HepG2 (cell line): ENCODE measurements at regions not wholly inside any gene's neighbourhood (a gene's known extent, or its start where the extent isn't known, plus 50 kb on each side); places are given as distances from the start of the nearest gene placed in this dataset.
A peak's percentile ranks its signal among the peaks of the same experiment; 100 is the strongest.

Experiments used
- ATAC-seq: fragments of 200-7000 bp; cut with Tn5 transposase; 3 replicates; pipeline ENCODE4 v1.9.1; 2020; ENCODE audit warnings: mild to moderate bottlenecking, moderate library complexity
- BruUV-seq: library from RNA; stranded (reverse); fragments of 400-500 nt; replicated peaks from 2 replicates; lab custom pipeline; 2021; lab: Mats Ljungman, UMichigan
- CTCF ChIA-PET: fragments of 300-600 bp; formaldehyde crosslinking; extraction: SDS; loops from one replicate; lab custom pipeline; 2021; ENCODE audit warnings: low total read pairs, inconsistent platforms, low intra/inter-chr PET ratio; lab: Yijun Ruan, JAX
- POLR2A ChIA-PET: fragments of 350-600 bp; sonication (Branson Sonifier 250); formaldehyde crosslinking; loops from one replicate; lab custom pipeline; 2020; ENCODE audit warnings: antibody characterized with exemption, inconsistent platforms; lab: Yijun Ruan, JAX
- DNase-seq: peaks from one replicate; pipeline ENCODE4 v3.0.0-alpha.2; 2015; ENCODE audit warnings: low spot score
- FAIRE-seq: peaks from 3 replicates; lab custom pipeline; 2011; peaks lifted over from hg19 to GRCh38; lab: Jason Lieb, UNC
- H2AFZ ChIP-seq: one replicate; pipeline ENCODE4 v1.6.1; 2011; ENCODE audit warnings: low read length, inconsistent platforms
- H3K27ac ChIP-seq: fragments of 300-600 bp; 3 replicates; pipeline ENCODE4 v1.8.0; 2011; ENCODE audit warnings: mixed run types, mild to moderate bottlenecking, mixed read lengths, low read length, inconsistent platforms; ENCODE audit not compliant: insufficient read depth; ENCODE audit errors: extremely low read length
- H3K27me3 ChIP-seq, 2 experiments: fragments of 200-600 bp in 1 of 2; 2 replicates in 1 of 2; 3 replicates in 1 of 2; pipeline versions ENCODE4 v1.6.0 to v1.8.0; 2011; ENCODE audit warnings: low read length in 2 of 2, mild to moderate bottlenecking in 2 of 2, moderate library complexity in 2 of 2, inconsistent platforms in 1 of 2; ENCODE audit not compliant: insufficient read depth in 2 of 2, control insufficient read depth in 1 of 2
- H3K36me3 ChIP-seq, 2 experiments: fragments of 200-600 bp in 1 of 2; replicated peaks in 1 of 2; 2 replicates in 1 of 2; 3 replicates in 1 of 2; pipeline versions ENCODE4 v1.5.1 to v1.8.0; 2011; ENCODE audit warnings: low read length in 2 of 2, inconsistent platforms in 1 of 2; ENCODE audit not compliant: insufficient read depth in 2 of 2, control insufficient read depth in 1 of 2
- H3K4me1 ChIP-seq: 2 replicates; pipeline ENCODE4 v1.5.1; 2012; ENCODE audit warnings: low read length, inconsistent platforms; ENCODE audit not compliant: insufficient read depth
- H3K4me2 ChIP-seq: 2 replicates; pipeline ENCODE4 v1.6.0; 2011; ENCODE audit warnings: low read depth, low read length, inconsistent platforms
- H3K4me3 ChIP-seq, 3 experiments: fragments of 200-600 bp in 1 of 3; sonication (generic), shearing (Covaris generic) in 1 of 3; replicated peaks in 1 of 3; 2 replicates each; pipeline ENCODE4 v1.5.1; 2011 to 2016; ENCODE audit warnings: low read length in 3 of 3, inconsistent platforms in 2 of 3, low read depth in 2 of 3, mild to moderate bottlenecking in 2 of 3, control low read depth in 1 of 3, mixed read lengths in 1 of 3; ENCODE audit not compliant: insufficient read depth in 1 of 3
- H3K79me2 ChIP-seq: one replicate; pipeline ENCODE4 v1.6.1; 2011; ENCODE audit warnings: low read length, inconsistent platforms; ENCODE audit not compliant: insufficient read depth
- H3K9ac ChIP-seq: 2 replicates; pipeline ENCODE4 v1.6.0; 2011; ENCODE audit warnings: mild to moderate bottlenecking, low read depth, low read length, inconsistent platforms; ENCODE audit not compliant: insufficient read depth
- H3K9me3 ChIP-seq: 2 replicates; pipeline ENCODE4 v1.5.1; 2012; ENCODE audit warnings: mild to moderate bottlenecking, low read length
- H4K20me1 ChIP-seq: 2 replicates; pipeline ENCODE4 v1.6.0; 2011; ENCODE audit warnings: inconsistent platforms, mild to moderate bottlenecking, low read length, moderate library complexity; ENCODE audit not compliant: insufficient read depth
- EHMT2 ChIP-seq: fragments of 200-600 bp; sonication (generic); IDR thresholded peaks from 2 replicates; pipeline ENCODE4 v1.7.0; 2017; ENCODE audit warnings: antibody characterized with exemption, low read depth, low read length, borderline replicate concordance
- HNRNPK ChIP-seq: fragments of 200-400 bp; formaldehyde crosslinking; IDR thresholded peaks from 2 replicates; pipeline ENCODE4 v1.6.1; 2018; ENCODE audit warnings: low read length, low read depth, moderate library complexity, mild to moderate bottlenecking; ENCODE audit not compliant: poor library complexity, severe bottlenecking
- HOXA7 ChIP-seq: sonication (generic); formaldehyde crosslinking; IDR thresholded peaks from 2 replicates; pipeline ENCODE4 v1.8.1; 2022; ENCODE audit warnings: mild to moderate bottlenecking, missing genetic modification reagents, moderate library complexity
- ZC3H13 ChIP-seq: sonication (generic); formaldehyde crosslinking; IDR thresholded peaks from 2 replicates; pipeline ENCODE4 v1.8.1; 2023; ENCODE audit warnings: mild to moderate bottlenecking, missing genetic modification reagents, moderate library complexity
- in situ Hi-C: cut with HindIII; loops from 2 replicates; pipeline ENCODE4 v1.10.0; 2017; ENCODE audit warnings: low pct_unique_long_range_greater_than_20kb; ENCODE audit not compliant: extremely low pct_ligation_motif_present
- intact Hi-C: fragments of 100-400 bp; cut with micrococcal nuclease; formaldehyde crosslinking; loops from one replicate; pipeline ENCODE4 v1.10.0; 2022; ENCODE audit not compliant: unreplicated experiment
- TF ChIP-seq, protein P1 (sequence below): sonication (generic); formaldehyde crosslinking; IDR thresholded peaks from 2 replicates; pipeline ENCODE4 v1.5.0; 2020; ENCODE audit warnings: missing genetic modification reagents
- TF ChIP-seq, protein P2 (sequence below): sonication (generic); formaldehyde crosslinking; IDR thresholded peaks from 2 replicates; pipeline ENCODE4 v1.9.0; 2021; ENCODE audit warnings: missing genetic modification reagents, borderline replicate concordance

DNA sequence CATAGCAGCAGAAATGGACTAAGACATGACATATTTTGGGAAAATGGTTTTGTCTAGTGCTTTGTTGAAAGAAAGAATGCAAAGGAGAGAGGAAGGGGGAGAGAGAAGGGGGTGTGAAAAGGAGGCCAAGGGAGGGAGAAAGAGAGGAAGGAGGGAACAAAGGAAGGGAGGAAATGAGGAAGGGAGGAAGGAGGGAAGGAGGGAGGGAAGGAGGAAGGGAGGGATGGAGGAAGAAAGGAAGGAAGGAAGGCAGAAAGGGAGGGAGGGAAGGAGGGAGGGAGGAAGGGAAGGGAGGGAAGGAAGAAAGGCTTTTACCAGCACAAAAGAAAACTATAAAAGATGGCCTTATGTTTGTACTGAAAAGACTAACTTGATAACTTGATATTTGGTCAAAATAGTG, 65.1 kb upstream of the ST8SIA6 start:
- Histone ChIP-seq H3K9me3 (no peaks in the 10 kb centered on the region), H3K9ac (no peak overlapping the region), H3K27ac (no peak overlapping the region), H3K79me2 (no peaks in the 10 kb centered on the region), H3K36me3 (no peaks in the 10 kb centered on the region), H3K27me3 (peaks cover 0 to 8% of the 10 kb centered on the region in 2 experiments; a peak in 1 of 5 replicates), H3K4me1 (peaks cover 13% of the 10 kb centered on the region), H3K4me3 (no peak overlapping the region), H2AFZ (no peak overlapping the region), H4K20me1 (no peaks in the 10 kb centered on the region), H3K4me2 (no peak overlapping the region)
- FAIRE-seq: no peak
- ChIA-PET POLR2A (no interaction called here), CTCF (no interaction called here)
- intact Hi-C loops (no loop called here), in situ Hi-C loops (no loop called here)
- TF ChIP-seq, protein P1, sequence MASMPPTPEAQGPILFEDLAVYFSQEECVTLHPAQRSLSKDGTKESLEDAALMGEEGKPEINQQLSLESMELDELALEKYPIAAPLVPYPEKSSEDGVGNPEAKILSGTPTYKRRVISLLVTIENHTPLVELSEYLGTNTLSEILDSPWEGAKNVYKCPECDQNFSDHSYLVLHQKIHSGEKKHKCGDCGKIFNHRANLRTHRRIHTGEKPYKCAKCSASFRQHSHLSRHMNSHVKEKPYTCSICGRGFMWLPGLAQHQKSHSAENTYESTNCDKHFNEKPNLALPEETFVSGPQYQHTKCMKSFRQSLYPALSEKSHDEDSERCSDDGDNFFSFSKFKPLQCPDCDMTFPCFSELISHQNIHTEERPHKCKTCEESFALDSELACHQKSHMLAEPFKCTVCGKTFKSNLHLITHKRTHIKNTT: no peak
- TF ChIP-seq, protein P2, sequence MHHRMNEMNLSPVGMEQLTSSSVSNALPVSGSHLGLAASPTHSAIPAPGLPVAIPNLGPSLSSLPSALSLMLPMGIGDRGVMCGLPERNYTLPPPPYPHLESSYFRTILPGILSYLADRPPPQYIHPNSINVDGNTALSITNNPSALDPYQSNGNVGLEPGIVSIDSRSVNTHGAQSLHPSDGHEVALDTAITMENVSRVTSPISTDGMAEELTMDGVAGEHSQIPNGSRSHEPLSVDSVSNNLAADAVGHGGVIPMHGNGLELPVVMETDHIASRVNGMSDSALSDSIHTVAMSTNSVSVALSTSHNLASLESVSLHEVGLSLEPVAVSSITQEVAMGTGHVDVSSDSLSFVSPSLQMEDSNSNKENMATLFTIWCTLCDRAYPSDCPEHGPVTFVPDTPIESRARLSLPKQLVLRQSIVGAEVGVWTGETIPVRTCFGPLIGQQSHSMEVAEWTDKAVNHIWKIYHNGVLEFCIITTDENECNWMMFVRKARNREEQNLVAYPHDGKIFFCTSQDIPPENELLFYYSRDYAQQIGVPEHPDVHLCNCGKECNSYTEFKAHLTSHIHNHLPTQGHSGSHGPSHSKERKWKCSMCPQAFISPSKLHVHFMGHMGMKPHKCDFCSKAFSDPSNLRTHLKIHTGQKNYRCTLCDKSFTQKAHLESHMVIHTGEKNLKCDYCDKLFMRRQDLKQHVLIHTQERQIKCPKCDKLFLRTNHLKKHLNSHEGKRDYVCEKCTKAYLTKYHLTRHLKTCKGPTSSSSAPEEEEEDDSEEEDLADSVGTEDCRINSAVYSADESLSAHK (CRISPR knock-in tag): no peak
- TF ChIP-seq HNRNPK: peak; percentile 73
- no peak for TF ChIP-seq EHMT2
- TF ChIP-seq HOXA7 (CRISPR knock-in tag): no peak
- TF ChIP-seq ZC3H13: no peak
- DNase-seq: no peak
- ATAC-seq: no peak
- BruUV-seq: no TSS peak
